ENCODE measurements at regions not wholly inside any gene's neighbourhood (a gene's known extent, or its start where the extent isn't known, plus 50 kb on each side); places are given as distances from the start of the nearest gene placed in this dataset.

DNA sequence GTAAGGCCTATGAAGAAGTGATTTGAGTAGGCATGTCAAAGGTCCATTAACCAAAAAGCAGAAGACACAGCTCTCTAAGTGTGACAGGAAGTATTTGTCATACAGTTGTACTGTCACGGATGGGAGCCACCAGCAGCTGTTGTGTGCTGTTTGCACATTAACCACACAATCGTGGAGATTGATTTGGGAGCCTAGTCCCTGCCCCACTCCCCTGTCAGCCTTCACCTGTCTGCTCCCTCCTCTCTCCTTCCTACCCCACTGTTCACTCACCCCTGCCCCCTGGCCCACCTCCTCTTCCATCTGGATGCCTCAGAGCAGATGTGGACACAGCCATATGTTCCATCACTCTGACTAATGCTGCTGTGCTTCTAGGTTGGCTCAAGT, 124.7 kb upstream of the SPACA1 start:
- TF ChIP-seq, protein P1, sequence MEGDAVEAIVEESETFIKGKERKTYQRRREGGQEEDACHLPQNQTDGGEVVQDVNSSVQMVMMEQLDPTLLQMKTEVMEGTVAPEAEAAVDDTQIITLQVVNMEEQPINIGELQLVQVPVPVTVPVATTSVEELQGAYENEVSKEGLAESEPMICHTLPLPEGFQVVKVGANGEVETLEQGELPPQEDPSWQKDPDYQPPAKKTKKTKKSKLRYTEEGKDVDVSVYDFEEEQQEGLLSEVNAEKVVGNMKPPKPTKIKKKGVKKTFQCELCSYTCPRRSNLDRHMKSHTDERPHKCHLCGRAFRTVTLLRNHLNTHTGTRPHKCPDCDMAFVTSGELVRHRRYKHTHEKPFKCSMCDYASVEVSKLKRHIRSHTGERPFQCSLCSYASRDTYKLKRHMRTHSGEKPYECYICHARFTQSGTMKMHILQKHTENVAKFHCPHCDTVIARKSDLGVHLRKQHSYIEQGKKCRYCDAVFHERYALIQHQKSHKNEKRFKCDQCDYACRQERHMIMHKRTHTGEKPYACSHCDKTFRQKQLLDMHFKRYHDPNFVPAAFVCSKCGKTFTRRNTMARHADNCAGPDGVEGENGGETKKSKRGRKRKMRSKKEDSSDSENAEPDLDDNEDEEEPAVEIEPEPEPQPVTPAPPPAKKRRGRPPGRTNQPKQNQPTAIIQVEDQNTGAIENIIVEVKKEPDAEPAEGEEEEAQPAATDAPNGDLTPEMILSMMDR (conservative IDR thresholded peaks at IDR 0.05; ENCODE audit: low read length), result no peak
- no peak for TF ChIP-seq EZH2phosphoT487 (IDR thresholded peaks at IDR 0.05; ENCODE audit: borderline replicate concordance, low read depth, low read length)
- BruUV-seq (replicated peaks), result no TSS peak
- H3K4me1 ChIP-seq (ENCODE audit: insufficient read depth, low read length, poor library complexity, severe bottlenecking), result peaks cover 99% of the 10 kb centered on the region
- intact Hi-C loops (cut with micrococcal nuclease; ENCODE audit: unreplicated experiment), result loop anchor here (1.0 to 2.0 kb wide), 6 partner anchors 44 to 689 kb away; no protein-coding TSS in a partner anchor
- peak overlapping the region; percentile 99 for H3K27ac ChIP-seq (ENCODE audit: low read depth, low read length, poor library complexity, severe bottlenecking)
- no peaks in the 10 kb centered on the region for H3K36me3 ChIP-seq (ENCODE audit: insufficient read depth, low read length)
- DNase-seq (ENCODE audit: low spot score), result peak; percentile 98
- no peaks in the 10 kb centered on the region for H4K20me1 ChIP-seq (ENCODE audit: insufficient read depth, low read length)
- ChIA-PET CTCF (ENCODE audit: unreplicated experiment) (interaction anchor here (1.5 to 1.8 kb wide), 3 partner anchors 18 to 47 kb away, joined by 3 to 6 read pairs (median 5); no protein-coding TSS in a partner anchor), POLR2A (interaction anchor here (0.6 to 12.7 kb wide), 25 partner anchors 9 to 1437 kb away, joined by 3 to 649 read pairs (median 5); partner anchors contain the start of genes AKIRIN2 and CNR1)
- no peaks in the 10 kb centered on the region for H3K9me3 ChIP-seq (ENCODE audit: low read length)
- H2AFZ ChIP-seq (ENCODE audit: low read length), result no peak overlapping the region
- no peaks in the 10 kb centered on the region; the same call in 1 of the 2 replicates for H3K79me2 ChIP-seq (ENCODE audit: insufficient read depth, low read depth, low read length)
- no peaks in the 10 kb centered on the region for H3K9me2 ChIP-seq (ENCODE audit: insufficient read depth, low read length)
- H3K4me3 ChIP-seq (ENCODE audit: low read depth, low read length, poor library complexity, severe bottlenecking), result peak overlapping the region; percentile 31
- H3K4me2 ChIP-seq (ENCODE audit: low read length), result peak overlapping the region; percentile 73

DNA sequence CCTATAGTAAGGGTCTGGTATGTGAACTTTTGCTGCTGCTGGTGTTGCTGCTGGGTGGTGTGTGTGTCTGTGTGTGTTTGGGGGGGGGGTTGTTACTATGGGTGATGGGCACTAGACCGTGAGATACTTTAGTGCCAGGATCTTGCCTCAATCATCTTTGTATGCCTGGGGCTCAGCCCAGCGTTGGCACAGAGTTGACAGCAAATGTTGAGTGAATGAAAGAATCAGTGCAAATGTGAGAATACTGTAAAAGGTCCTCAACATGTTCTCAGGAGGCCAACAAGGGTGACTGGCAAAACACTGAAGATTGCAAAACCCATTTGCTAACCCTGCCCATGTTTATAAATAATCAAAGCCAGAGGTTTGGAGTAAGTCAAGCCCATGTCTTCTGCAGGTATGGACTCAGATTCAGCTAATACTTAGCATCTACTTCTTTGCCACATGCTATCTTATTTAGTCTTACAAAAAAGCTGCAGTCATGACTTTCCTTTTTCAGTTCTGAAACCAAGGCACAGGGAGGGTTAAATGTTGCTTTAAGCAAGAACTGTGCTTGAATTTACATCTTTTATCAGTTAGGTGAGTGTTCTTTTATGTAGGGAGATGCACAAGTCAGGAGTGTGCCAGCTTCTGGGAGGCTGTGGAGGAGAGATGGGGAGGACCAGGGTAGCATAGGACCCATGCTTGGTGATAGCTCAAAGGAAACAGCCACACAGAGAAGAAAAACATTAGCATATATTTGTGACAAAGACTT, 125.3 kb upstream of the SPACA1 start:
- H3K9me2 ChIP-seq (ENCODE audit: insufficient read depth, low read length), result no peaks in the 10 kb centered on the region
- peak; percentile 66 for DNase-seq (ENCODE audit: low spot score)
- intact Hi-C loops (cut with micrococcal nuclease; ENCODE audit: unreplicated experiment), result loop anchor here (1.0 to 2.0 kb wide), 2 partner anchors 166 to 690 kb away; no protein-coding TSS in a partner anchor
- no peaks in the 10 kb centered on the region for H3K36me3 ChIP-seq (ENCODE audit: insufficient read depth, low read length)
- H3K4me1 ChIP-seq (ENCODE audit: insufficient read depth, low read length, poor library complexity, severe bottlenecking), result peaks cover 99% of the 10 kb centered on the region
- TF ChIP-seq EZH2phosphoT487 (IDR thresholded peaks at IDR 0.05; ENCODE audit: borderline replicate concordance, low read depth, low read length), result no peak
- TF ChIP-seq, protein P1 (conservative IDR thresholded peaks at IDR 0.05; ENCODE audit: low read length), result no peak
- ChIA-PET POLR2A (interaction anchor here (0.6 to 12.7 kb wide), 30 partner anchors 10 to 1438 kb away, joined by 3 to 649 read pairs (median 4); partner anchors contain the start of genes AKIRIN2 and CNR1), CTCF (ENCODE audit: unreplicated experiment) (interaction anchor here (1.1 to 1.8 kb wide), 5 partner anchors 10 to 46 kb away, joined by 3 to 6 read pairs (median 5); no protein-coding TSS in a partner anchor)
- H3K4me2 ChIP-seq (ENCODE audit: low read length), result peak overlapping the region; percentile 71
- H4K20me1 ChIP-seq (ENCODE audit: insufficient read depth, low read length), result no peaks in the 10 kb centered on the region
- BruUV-seq (replicated peaks), result TSS peak; percentile 52
- peak overlapping the region; percentile 99 for H3K27ac ChIP-seq (ENCODE audit: low read depth, low read length, poor library complexity, severe bottlenecking)
- peak overlapping the region; percentile 16 for H3K4me3 ChIP-seq (ENCODE audit: low read depth, low read length, poor library complexity, severe bottlenecking)
- H2AFZ ChIP-seq (ENCODE audit: low read length), result no peak overlapping the region
- no peaks in the 10 kb centered on the region; the same call in 1 of the 2 replicates for H3K79me2 ChIP-seq (ENCODE audit: insufficient read depth, low read depth, low read length)
- H3K9me3 ChIP-seq (ENCODE audit: low read length), result peaks cover 3% of the 10 kb centered on the region; the same call in 1 of the 2 replicates
